CD4-positive, alpha-beta T cell treated with Interleukin-10 for 1 hour (primary cell): ENCODE measurements at regions not wholly inside any gene's neighbourhood (a gene's known extent, or its start where the extent isn't known, plus 50 kb on each side); places are given as distances from the start of the nearest gene placed in this dataset.
"Not testable (repeated sequence)": the region's sequence is repeated elsewhere in the genome, so short reads cannot be mapped to it uniquely, and the experiment has no call there.

Experiments
- DNase-seq: peaks from one replicate; pipeline ENCODE4 v3.0.0-alpha.2; 2020

DNA sequence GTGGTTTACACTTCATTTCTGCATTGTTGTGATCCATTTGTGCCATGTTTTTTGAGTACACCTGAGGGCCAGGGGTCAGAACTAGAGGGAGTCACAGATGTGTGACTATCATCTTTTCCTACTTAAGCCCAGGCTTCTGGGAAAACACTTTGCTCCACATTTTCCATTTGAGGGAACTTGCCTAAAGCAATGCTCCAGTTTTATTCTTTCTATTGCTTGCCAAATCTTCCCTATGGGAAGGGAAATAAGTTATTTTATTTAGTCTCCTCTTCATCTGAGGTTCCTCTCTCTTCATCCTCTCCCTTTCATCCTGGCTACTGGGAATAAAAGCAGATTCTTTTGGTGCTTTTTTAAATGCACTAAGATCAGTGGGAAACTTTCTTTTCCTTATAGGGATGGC is 179.9 kb upstream of the PRSS58 start:
- DNase-seq: no peak

DNA sequence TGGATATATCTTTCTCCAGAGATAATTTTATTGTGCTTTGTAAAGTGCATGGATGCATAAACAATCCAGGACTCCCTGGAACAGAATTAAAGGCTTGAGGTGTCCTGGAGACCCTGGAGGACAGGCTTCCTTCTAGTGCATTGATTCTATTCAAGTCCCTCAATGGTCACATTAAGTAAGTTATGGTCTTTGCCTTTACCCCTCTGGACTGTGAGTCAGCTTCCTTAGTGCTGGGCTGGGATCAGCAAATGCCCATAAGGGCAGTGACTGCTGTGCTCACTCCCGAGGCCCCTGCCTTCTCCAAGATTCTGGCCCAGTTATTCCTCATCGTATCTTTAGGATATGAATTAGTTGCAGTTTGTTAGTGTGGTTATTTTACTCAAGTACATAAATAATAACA is 178.7 kb upstream of the PRSS58 start:
- no peak for DNase-seq

DNA sequence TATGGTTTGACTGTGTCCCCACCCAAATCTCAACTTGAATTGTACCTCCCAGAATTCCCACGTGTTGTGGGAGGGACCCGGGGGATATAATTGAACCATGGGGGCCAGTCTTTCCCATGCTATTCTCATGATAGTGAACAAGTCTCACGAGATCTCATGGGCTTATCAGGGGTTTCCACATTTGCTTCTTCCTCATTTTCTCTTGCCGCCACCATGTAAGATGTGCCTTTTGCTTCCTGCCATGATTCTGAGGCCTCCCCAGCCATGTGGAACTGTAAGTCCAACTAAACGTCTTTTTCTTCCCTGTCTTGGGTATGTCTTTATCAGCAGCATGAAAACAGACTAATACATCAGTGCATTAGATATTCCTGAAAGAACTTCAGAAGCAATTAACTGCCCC is 177.7 kb upstream of the PRSS58 start:
- DNase-seq: not testable (repeated sequence)

DNA sequence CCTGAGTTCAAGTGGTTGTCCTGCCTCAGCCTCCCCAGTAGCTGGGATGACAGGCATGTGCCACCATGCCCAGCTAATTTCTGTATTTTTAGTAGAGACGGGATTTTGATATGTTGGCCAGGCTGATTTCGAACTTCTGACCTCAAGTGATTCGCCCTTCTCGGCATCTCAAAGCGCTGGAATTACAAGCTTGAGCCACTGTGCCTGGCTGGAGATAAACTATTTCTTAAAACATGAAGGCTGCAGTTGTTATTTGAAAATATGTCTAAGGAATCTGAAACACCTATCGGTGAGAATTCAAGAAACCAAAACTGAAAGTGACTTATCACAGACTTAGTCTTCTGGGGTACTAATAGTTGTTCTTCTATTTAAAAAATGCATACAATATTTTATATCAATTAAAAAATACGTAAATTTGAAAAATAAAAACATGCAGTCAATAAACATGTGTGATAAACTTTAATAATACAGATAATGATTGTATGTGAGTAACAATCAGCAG is 176.9 kb upstream of the PRSS58 start:
- no peak for DNase-seq

DNA sequence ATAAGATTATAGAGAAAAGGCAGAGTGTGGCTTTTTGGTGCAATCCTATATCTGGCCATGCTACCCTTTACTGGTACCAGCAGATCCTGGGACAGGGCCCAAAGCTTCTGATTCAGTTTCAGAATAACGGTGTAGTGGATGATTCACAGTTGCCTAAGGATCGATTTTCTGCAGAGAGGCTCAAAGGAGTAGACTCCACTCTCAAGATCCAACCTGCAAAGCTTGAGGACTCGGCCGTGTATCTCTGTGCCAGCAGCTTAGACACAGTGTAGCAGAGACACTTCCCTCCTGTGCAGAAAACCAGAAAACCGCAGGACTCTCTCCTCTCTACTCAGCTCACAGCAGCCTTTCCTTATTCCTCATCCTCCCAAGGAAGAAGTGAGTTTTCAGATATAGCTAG is 176.3 kb upstream of the PRSS58 start:
- DNase-seq: not testable (repeated sequence)

DNA sequence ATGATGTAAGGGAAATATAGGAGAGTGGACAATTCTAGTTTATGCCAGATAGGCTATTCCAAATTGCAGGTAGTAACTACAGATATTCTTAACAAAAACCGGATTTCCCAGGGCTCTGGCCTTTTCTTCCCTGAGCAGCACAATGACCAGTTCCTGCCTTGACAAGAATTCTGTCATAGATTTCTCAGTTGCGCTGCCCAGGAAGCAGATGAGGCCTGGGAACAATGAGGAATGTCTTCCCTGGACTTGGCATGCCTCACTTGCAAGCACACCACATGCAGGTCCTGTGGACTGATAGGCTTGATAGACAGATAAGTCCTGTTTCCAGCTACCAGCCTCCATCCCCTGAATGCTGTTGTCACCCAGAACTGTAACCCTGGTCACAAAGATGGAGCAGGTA is 174.5 kb upstream of the PRSS58 start:
- no peak for DNase-seq

DNA sequence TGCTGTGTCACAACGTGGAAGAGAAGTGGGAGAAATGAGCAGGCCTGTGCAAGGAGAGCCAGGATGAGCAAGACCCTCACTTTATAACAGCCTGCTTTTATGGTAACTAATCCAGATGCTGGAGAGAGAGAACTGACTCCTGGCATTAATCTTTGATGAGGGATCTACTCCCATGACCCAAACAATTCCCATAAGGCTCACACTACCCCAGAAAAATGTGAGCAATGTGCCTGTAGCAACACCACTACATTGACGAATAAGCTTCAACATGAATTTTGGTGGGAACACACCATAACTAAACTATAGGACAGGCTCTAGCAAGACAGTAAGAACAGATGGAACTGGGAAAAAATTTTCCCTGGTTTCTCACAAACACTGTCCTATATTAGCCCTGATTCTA is 173.6 kb upstream of the PRSS58 start:
- DNase-seq: no peak

DNA sequence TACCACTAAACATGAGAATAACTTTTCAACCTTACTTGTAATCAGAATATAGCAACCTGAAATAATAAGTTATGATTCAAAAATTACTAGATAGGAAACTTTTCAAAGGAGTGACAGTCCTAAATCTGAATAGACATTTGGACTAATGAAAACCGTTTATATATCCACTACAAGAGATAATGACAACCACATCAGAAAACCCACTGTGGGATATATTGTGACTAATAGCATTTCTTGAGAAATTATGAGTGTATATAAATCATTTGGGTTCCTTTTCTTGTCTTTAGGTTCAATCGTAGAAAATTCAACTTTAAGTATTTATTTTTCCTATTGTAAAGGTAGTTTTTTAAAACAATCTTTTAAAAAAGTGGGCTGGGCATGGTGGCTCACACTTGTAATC is 170.2 kb upstream of the PRSS58 start:
- no peak for DNase-seq

DNA sequence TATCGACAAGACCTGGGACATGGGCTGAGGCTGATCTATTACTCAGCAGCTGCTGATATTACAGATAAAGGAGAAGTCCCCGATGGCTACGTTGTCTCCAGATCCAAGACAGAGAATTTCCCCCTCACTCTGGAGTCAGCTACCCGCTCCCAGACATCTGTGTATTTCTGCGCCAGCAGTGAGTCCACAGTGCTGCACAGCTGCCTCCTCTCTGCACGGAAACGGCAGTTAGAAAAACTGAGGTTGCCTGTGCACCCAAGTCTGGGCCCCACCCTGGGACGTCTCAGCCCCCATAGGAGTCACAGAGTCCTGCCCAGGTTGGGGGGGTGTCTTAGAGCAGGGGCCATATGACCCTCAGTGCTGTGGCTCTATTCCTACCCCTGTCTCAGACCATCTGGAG is 167.4 kb upstream of the PRSS58 start:
- no peak for DNase-seq

DNA sequence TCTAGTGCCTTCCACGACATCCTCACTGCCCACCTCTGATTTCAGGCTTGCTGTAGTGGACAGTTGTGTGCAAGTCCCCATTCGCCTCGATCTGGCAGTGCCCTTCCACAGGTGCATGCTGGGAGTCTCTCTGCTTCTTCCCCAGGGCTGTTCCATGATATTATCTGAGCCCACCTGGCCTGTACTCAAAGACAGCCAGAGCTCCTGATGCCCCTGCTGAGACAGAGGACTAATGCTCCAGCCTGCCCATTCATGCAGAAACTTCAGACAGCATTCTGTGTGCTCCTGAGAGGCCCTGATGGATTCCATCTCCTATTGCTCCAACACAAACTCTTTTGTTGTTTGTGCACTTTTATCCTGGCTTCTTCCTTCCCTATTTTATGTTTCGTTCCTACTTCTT is 164.8 kb upstream of the PRSS58 start:
- DNase-seq: no peak

DNA sequence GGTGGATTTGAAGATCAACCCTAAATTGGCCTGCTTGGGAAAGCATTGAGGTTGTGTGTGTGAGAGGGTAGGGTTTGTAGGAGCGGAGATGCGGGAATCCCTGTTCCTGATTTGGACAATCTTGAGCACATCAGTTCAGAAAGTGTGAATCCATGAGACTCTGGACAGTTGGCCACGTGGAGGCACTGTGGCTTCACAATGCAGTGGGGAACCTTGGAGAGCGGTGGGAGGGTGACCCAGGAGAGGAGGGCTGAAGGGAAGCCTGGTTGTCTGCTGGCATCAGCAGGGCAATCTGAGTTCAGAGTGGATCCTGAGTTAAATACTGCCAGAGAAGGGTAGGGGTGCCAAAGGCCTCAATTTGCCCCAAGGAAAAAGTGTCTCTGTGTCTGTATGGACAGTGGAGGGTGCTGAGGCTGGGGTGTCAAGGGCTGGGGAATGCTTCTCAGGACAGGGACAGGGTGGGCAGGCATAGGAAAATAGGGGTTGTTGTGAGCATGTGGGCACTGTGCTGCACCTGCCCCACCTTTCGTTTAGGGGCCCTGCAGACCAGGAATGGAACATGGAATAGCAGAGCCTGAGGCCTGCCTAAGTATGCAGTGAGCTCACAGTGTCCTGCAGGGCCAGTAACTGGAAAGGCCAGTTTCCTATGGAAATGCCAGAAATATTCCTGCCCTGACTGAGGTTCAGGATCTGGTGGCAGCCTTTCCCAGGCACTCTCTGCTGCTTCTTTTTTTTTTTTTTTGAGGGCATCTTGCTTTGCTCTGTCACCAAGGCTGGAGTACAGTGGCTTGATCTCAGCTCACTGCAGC is 162.9 kb upstream of the PRSS58 start:
- DNase-seq: no peak

DNA sequence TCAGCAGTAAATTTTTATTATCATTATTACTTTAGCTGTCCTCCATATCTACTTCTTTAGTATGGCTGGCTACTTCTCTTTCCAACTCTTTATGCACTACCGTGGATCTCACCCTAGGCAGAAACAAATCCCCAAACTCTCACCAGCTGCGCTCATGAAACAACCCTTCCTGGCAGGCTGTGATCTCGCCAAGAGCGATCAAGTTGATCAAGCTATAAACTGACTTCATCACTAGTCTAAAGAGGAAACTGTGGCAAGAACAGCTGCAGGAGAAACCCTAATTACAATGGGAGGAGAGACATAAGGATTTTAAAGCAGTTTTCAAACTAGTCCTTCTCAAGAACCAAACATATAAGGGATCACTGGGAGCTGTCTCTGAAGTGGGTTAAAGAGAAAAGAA is 160.5 kb upstream of the PRSS58 start:
- no peak for DNase-seq

DNA sequence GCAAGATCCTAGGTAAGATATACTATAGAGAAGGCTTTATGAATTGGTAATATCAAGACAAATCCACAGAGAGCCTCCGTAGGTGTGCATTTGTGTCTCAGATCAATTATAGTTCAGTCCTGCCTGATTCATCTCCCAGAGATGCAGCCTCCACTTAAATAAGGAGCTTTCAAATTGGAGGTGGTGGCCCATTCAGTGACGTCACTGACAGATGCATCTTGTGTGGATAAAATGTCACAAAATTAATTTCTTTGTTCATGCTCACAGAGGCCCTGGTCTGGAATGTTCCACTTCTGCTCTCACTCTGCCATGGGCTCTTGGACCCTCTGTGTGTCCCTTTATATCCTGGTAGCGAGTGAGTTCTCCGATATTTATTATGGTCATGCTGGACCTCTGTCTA is 157.1 kb upstream of the PRSS58 start:
- no peak for DNase-seq

DNA sequence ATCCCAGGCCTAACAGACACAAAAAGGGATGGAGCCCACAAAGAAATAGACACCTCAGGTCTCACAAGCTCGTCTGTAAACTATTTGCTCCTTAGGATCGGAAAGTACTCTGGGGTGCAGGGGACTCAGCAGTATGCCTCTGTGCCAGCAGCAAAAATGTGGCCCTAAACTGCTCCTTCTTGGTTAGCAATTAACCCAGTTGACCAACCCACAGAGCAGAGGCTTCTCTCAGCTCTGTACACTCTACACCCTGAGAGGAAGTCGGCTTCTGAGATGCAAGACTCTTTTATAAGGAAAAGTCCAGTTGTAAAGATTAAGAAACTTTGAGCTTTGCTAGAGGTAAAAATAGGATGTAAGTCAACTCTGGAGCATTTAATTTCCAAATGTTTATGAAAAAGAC is 156.3 kb upstream of the PRSS58 start:
- DNase-seq: no peak

DNA sequence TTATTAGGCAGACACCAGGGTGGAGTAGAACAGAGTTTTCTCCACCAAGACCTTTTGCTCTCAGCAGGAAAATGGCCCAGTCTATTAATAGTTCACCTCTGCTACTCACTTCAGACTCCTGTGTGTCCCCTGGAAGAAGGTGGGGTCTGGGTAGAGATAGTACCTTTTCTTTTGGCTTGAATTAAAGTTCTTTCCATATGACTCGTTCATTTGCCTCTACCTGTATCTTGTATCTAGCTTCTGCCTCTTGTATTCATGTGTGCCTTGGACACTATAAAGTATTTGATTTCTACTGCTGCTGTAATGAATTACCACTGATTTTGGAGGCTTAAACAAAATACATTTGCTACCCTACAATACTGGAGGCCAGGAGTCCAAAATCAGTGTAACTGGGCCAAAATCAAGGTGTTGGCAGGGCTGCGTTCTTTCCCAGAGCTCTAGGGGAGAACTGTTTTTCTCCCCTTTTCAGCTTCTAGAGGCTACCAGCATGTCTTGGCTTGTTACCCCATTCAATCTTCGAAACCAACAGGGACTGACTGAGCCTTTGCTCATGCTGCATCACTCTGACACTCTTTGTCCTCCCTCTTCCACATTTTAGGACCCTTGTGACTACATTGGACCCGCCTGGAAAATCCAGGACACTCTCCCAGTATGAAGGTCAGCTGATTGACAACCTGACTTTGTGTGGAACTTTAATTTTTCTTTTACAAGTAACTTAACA is 155.6 kb upstream of the PRSS58 start:
- no peak for DNase-seq

DNA sequence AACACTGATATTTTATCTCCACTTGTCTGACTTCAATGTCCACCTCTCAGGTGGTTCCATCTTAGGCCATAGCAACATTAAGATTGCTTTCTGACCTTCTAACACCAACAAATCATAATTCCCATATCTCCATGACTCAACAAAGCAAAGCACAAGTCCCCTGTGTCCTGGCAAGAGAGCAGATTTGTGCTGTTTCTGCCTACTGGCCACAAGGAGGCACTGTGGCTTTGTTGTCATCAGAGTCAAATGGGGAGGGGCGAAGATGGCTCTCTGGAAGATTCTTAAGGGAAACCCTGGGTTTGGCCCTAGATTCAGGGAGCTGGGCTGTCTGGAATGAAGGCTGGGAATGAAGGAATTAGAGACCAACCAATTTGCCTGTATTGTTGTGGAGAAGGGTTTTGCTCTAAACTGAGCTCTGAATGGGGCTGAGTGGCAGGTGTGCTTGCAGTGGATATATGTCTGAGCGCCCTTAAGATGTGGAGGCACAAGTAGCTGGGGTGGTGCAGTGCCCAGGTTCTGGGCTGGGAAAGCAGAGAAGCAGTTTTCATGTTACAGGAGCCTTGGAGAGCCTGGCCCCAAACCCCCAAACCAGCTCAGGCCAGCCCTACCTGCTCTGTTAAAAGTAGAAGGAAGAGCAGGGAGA is 154.8 kb upstream of the PRSS58 start:
- peak; percentile 57 for DNase-seq

DNA sequence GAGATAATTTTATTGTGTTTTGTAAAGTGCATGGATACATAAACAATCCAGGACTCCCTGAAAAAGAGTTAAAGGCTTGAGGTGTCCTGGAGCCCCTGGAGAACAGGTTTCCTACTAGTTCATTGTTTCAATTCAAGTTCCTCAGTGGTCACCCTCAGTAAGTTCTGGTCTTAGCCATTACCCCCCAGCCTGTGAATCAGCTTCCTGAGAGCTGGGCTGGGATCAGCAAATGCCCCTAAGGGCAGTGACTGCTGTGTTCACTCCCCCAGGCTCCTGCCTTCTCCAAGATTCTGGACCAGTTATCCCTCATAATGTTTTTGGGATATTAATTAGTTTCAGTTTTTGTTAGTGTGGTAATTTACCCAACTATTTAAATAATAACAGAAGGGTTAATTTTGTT is 151.6 kb upstream of the PRSS58 start:
- no peak for DNase-seq

DNA sequence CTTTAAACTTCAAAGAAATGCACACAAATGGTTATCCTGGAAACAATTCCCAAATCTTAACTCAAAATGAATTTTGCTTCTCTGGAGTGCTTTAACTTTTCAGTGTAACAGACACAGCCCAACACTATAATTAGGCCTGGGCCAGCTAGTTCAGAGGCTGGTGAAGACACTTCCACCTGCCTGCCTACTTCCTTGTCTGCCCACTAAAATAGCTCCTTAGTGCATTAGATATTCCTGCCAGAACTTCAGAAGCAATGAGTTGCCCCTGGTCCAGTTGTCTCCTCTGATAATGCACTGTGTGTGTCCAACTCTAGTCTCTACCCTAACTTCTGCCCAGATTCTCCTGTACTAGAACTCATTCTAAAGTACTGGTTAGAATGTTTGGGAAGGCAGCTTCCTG is 150.9 kb upstream of the PRSS58 start:
- DNase-seq: no peak

DNA sequence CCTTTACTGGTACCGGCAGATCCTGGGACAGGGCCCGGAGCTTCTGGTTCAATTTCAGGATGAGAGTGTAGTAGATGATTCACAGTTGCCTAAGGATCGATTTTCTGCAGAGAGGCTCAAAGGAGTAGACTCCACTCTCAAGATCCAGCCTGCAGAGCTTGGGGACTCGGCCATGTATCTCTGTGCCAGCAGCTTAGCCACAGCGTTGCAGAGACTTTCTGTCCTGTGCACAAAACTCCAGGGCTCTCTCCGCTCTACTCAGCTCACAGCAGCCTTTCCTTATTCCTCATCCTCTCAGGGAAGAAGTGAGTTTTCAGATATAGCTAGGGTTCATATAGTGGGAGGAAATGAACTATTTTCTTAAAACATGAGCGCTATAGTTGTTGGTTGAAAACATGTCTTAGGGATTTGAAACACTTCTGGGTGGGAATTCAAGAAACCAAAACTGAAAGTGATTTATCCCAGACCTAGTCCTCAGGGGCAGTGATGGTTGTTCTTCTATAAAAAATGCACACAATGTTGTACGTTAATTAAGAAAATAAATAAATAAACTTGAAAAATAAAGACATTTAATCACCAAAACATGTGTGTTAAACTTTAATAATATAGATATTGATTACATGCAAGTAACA is 150.2 kb upstream of the PRSS58 start:
- DNase-seq: no peak

DNA sequence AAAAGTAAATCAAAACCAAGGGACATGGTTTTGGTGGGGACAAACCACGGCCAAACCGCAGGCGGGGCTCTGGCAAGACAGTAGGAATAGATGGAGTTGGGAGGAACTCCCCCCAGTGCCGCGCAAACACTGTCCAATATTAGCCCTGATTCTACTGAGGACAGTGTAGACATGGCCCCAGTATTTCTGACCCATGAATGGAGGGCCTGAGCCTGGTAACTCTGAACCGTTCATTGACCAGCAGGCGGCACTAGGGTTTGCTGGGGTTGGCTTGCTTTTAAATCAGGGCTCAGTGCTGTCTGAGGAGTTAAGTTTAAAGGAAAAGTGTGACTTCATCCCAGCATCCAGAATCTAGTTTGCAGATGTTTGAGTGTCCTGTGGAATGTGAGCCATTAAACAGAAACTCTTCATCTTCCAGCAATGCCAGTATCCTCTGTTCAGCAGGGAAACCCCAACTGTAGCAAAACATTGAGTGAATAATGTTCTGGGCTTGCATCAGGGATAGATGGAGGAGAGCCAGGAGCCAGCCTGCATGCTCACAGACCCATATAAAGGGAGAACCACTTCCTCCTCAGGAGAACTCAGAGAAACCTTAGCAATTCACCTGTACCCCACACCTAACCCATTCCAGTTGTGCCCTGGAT is 147.4 kb upstream of the PRSS58 start:
- no peak for DNase-seq

DNA sequence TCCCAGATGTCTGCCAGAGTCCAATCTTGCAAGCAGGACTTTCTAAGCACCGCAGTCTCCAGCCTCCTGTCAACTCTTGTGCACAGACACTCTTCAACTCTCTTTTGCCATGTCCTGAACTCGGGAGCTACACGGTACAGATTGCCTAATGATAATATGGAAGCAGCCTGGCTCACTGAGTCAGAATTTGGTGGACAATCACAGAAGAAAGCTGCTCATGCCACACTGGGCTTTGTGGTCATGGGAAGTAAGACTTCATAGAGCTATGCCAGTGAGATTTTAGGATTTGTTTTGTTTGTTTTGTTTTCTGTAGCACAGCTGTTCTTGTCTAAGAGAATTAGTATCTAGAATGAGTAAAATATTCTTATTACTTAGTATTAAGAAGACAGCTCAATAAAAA is 144.1 kb upstream of the PRSS58 start:
- DNase-seq: no peak

DNA sequence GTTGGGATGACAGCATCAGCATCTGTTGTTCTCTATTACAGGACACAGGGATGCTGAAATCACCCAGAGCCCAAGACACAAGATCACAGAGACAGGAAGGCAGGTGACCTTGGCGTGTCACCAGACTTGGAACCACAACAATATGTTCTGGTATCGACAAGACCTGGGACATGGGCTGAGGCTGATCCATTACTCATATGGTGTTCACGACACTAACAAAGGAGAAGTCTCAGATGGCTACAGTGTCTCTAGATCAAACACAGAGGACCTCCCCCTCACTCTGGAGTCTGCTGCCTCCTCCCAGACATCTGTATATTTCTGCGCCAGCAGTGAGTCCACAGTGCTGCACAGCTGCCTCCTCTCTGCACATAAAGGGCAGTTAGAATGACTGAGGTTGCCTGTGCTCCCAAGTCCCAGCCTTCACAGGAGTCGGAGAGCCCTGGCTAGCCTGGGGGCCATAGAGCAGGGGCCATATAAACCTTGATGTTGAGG is 142.2 kb upstream of the PRSS58 start:
- DNase-seq: no peak
